ENCODE measurements at regions not wholly inside any gene's neighbourhood (a gene's known extent, or its start where the extent isn't known, plus 50 kb on each side); places are given as distances from the start of the nearest gene placed in this dataset.

- no peaks in the 10 kb centered on the region for H3K4me1 ChIP-seq
Observed at GRCh38 chr14:25197885-25198284, 147.9 kb upstream of the STXBP6 start.

GRCh38 chr14:25180221-25180620 is 130.3 kb upstream of the STXBP6 start:
- H3K27ac ChIP-seq: no peak overlapping the region
- TF ChIP-seq CTCF (IDR thresholded peaks at IDR 0.05): no peak
- H3K9me3 ChIP-seq (ENCODE audit: control insufficient read depth, low read length): no peaks in the 10 kb centered on the region
- no peaks in the 10 kb centered on the region for H3K4me1 ChIP-seq
- no peak overlapping the region for H3K9ac ChIP-seq
- no peaks in the 10 kb centered on the region for H3K36me3 ChIP-seq (ENCODE audit: control insufficient read depth, insufficient read depth, low read length)
- no peaks in the 10 kb centered on the region for H3K79me2 ChIP-seq
- no peak overlapping the region for H3K4me3 ChIP-seq (ENCODE audit: low read depth, low read length)
- H3K27me3 ChIP-seq (ENCODE audit: control insufficient read depth, insufficient read depth, low read length): no peaks in the 10 kb centered on the region
- H2AFZ ChIP-seq: no peak overlapping the region
- no peak overlapping the region for H3K4me2 ChIP-seq (ENCODE audit: low read length)

More at GRCh38 chr14:25197885-25198284, 147.9 kb upstream of the STXBP6 start:
- peaks cover 3% of the 10 kb centered on the region for H3K9me3 ChIP-seq (ENCODE audit: control insufficient read depth, low read length)
- no peaks in the 10 kb centered on the region for H3K36me3 ChIP-seq (ENCODE audit: control insufficient read depth, insufficient read depth, low read length)
- no peak overlapping the region for H2AFZ ChIP-seq
- no peak overlapping the region for H3K9ac ChIP-seq
- no peaks in the 10 kb centered on the region for H3K79me2 ChIP-seq
- TF ChIP-seq CTCF (IDR thresholded peaks at IDR 0.05): no peak
- H3K4me3 ChIP-seq (ENCODE audit: low read depth, low read length): no peak overlapping the region
- no peaks in the 10 kb centered on the region for H3K27me3 ChIP-seq (ENCODE audit: control insufficient read depth, insufficient read depth, low read length)
- no peak overlapping the region for H3K27ac ChIP-seq
- H3K4me2 ChIP-seq (ENCODE audit: low read length): no peak overlapping the region

- no peak overlapping the region for H3K27ac ChIP-seq
- no peak overlapping the region for H3K4me2 ChIP-seq (ENCODE audit: low read length)
- H3K9me3 ChIP-seq (ENCODE audit: control insufficient read depth, low read length): no peaks in the 10 kb centered on the region
- no peak overlapping the region for H2AFZ ChIP-seq
- H3K79me2 ChIP-seq: no peaks in the 10 kb centered on the region
- no peak overlapping the region for H3K4me3 ChIP-seq (ENCODE audit: low read depth, low read length)
- H3K36me3 ChIP-seq (ENCODE audit: control insufficient read depth, insufficient read depth, low read length): no peaks in the 10 kb centered on the region
- H3K9ac ChIP-seq: no peak overlapping the region
- peaks cover 5% of the 10 kb centered on the region for H3K4me1 ChIP-seq
- no peak for TF ChIP-seq CTCF (IDR thresholded peaks at IDR 0.05)
- H3K27me3 ChIP-seq (ENCODE audit: control insufficient read depth, insufficient read depth, low read length): no peaks in the 10 kb centered on the region
Observed at GRCh38 chr14:25178255-25178654, 128.3 kb upstream of the STXBP6 start.

GRCh38 chr14:25150934-25151790 is 101.2 kb upstream of the STXBP6 start:
- H3K79me2 ChIP-seq: no peaks in the 10 kb centered on the region
- H3K27ac ChIP-seq: no peak overlapping the region
- H3K4me1 ChIP-seq: no peaks in the 10 kb centered on the region
- H3K4me2 ChIP-seq (ENCODE audit: low read length): no peak overlapping the region
- no peak overlapping the region for H2AFZ ChIP-seq
- no peaks in the 10 kb centered on the region for H3K9me3 ChIP-seq (ENCODE audit: control insufficient read depth, low read length)
- no peaks in the 10 kb centered on the region for H3K36me3 ChIP-seq (ENCODE audit: control insufficient read depth, insufficient read depth, low read length)
- no peak overlapping the region for H3K9ac ChIP-seq
- TF ChIP-seq CTCF (IDR thresholded peaks at IDR 0.05): peak; percentile 82
- no peaks in the 10 kb centered on the region for H3K27me3 ChIP-seq (ENCODE audit: control insufficient read depth, insufficient read depth, low read length)
- no peak overlapping the region for H3K4me3 ChIP-seq (ENCODE audit: low read depth, low read length)

GRCh38 chr14:25150401-25150800 is 100.5 kb upstream of the STXBP6 start:
- no peak overlapping the region for H3K4me2 ChIP-seq (ENCODE audit: low read length)
- no peak for TF ChIP-seq CTCF (IDR thresholded peaks at IDR 0.05)

More at GRCh38 chr14:25150401-25150800, 100.5 kb upstream of the STXBP6 start:
- H3K4me3 ChIP-seq (ENCODE audit: low read depth, low read length): no peak overlapping the region
- no peaks in the 10 kb centered on the region for H3K9me3 ChIP-seq (ENCODE audit: control insufficient read depth, low read length)
- no peaks in the 10 kb centered on the region for H3K79me2 ChIP-seq
- H3K9ac ChIP-seq: no peak overlapping the region
- no peak overlapping the region for H3K27ac ChIP-seq
- H3K4me1 ChIP-seq: no peaks in the 10 kb centered on the region
- H3K36me3 ChIP-seq (ENCODE audit: control insufficient read depth, insufficient read depth, low read length): no peaks in the 10 kb centered on the region
- no peak overlapping the region for H2AFZ ChIP-seq
- no peaks in the 10 kb centered on the region for H3K27me3 ChIP-seq (ENCODE audit: control insufficient read depth, insufficient read depth, low read length)

All from parathyroid adenoma (tissue), 2 donors.